ENCODE measurements at regions not wholly inside any gene's neighbourhood (a gene's known extent, or its start where the extent isn't known, plus 50 kb on each side); places are given as distances from the start of the nearest gene placed in this dataset.

- DNase-seq, result no peak
Measured at GRCh38 chr2:57867730-57868129, 178.9 kb upstream of the VRK2 start.

GRCh38 chr2:57868619-57869139 lies 177.9 kb upstream of the VRK2 start:
- DNase-seq, result no peak

DNA sequence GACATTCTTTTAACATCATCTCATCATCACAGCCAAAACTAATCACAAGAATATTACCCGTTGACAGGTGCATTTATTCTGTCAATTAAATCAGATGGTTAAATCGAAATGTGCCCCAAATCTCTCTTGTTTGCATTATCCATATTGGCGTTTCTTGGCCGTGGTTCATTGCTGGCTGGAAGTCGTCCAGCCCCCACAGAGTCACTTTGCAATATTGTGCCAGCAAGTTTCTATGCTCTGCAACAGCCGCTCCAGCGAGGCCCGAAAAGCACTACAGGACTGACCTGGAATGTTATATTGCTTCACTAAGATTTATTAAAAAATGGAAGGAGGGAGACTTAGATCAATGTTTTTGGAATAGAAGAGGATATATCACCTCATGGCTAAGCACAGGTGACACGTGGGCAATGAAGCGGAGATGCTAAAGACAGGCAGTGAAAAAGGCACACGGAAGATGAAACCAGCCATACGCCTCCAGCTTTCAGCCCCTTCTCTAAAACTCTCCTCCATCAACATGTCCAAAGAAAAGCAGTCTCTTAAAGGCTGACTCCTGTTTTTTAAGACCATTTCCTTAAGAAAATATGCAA lies 176.8 kb upstream of the VRK2 start:
- no peak for DNase-seq

DNA sequence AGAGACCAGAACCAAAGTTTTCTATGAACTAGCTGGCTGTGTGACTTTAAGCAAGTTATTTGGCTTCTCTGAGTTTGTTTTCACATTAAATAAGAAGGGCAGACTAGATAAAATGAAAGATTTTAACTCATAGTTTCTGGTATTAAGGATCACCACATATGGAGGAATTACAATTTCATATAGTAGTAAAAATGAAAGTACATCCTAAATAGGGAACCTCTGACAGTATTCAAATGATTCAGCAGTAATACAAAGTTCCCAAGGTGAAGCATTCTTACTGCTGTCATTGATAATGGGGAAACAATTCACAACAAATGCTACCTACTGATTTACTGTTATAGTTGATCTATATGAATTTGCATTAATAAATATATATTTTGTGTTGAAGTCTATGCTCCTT lies 170.3 kb upstream of the VRK2 start:
- DNase-seq, result no peak

- DNase-seq, result no peak
Measured at GRCh38 chr2:57877811-57878170, 168.8 kb upstream of the VRK2 start.

DNA sequence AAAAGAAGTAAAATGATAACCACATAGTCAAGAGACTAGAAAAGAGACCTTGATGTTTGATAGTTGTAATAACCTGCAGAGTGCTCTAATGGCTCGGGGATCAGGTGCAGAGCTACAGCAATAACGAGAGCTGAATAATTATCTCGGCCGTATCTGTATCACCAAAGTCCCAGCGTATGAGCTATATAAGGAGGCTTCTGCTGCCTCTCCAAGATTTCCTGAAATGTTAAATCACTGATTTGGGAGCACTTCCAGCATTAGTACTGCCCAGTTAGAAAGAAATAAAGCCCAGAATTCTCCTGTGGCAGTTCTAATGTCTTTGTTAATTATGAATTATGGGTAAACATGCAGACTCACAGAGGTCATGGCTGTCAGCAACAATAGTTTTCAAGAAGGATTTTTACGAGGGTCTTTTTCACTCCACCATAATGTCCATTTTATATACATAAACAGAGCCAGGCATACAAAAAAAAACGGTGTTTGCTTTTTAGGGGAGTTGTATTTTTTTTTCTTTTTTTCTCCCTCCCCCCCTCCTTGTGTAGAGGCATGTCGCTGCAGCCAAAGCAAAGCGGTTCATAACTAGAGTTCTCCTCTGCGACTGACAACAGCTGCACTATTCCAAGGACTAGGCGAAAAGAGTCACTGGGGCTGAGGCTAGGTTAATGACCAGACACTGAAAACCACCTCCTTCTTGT lies 168.3 kb upstream of the VRK2 start:
- no peak for DNase-seq

DNA sequence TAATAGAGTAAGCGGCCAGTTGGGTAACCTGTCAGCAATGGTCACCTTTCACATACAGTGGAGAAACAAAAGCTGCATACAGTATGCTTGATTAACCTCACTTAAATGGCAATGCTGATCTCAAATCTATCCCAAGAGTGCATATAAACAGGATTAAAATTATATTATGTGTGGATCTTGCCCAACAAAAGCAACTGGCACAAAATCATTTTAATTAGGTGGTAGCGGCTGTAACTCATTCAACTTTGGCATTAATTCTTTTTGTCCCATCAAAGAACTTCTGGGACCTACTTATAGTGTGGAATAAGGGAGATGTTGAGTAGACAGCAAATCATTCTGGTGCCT lies 167.8 kb upstream of the VRK2 start:
- no peak for DNase-seq

- no peak for DNase-seq
Measured at GRCh38 chr2:57880446-57880845, 166.2 kb upstream of the VRK2 start.

DNA sequence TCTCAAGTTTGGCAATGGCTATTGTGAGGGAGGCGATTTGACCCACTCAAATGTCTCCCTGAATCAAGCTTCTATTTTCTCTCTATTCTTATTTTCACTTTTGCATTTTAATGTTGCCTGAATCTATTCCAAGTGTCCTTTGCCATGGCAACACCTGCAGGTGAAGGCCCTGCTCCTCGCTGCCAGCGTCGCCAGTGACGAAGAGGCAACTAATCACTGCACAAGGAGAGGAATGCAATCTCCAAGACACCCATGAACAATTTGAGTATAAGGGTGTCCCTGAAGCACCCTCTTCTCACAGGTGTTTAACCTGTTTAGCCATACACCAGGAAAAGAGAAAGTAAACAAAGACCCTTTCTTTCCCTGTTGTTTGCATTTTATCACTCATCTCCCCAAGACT lies 165.6 kb upstream of the VRK2 start:
- DNase-seq, result no peak

GRCh38 chr2:57881998-57882888 lies 164.4 kb upstream of the VRK2 start:
- DNase-seq, result no peak

DNA sequence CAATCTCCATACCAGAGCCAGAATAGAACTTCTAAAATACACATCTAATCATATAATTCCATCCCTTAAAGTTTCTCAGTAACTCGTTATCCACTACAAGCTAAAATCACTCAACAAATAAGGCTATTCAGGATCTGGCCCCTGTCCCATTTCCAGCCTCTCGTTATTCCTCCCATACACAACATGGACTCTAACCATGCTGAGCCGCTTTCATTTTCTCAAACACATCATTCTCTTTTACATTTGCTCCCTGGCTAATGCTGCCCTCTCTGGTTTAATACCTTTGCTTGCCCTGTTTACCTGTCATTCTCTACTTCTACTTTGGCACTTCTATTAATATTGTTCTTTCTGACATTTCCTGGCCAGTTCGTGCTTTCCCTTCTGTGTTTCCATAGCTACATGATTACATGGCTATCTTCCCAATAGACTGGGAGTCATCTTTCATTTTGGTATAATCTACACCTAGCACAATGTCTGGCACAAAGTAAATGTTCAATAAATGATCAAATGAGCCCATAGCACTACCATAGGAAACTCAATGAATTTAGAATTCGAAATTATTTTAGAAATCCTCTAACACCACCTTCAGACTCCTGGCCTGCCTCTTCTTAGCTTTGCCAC lies 163.6 kb upstream of the VRK2 start:
- DNase-seq, result no peak

- no peak for DNase-seq
Measured at GRCh38 chr2:57884281-57884680, 162.3 kb upstream of the VRK2 start.

- no peak for DNase-seq
Measured at GRCh38 chr2:57885742-57886141, 160.9 kb upstream of the VRK2 start.

DNA sequence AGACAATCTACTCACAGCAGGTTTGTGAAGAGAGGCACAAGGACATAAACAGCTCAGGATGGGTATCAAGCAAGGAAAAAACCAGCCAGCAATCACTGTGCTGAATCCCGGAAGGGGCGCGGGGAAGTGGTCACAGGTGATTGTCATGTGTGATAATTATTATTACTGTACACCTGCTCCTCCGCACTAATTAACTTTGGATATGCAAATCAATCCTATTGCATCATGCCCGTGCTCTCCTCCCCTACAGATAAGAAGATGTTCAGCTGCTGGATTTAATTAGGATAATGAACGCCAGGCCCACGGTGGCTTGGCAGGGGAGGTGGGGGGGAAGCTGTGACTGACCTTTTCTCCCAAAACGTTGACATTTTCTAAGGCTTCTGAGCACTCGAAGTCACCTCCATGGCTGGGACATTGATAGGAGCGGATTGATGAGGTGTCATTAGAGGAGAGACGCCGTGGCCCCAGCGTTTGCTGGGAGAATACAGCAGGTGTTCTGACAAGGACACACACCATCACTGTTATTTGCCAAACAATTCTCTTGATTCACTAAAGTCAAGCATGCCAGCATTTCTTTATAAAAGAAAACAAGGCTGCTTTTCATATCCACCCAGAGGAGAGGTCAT lies 160.3 kb upstream of the VRK2 start:
- no peak for DNase-seq

- DNase-seq, result no peak
Measured at GRCh38 chr2:57888463-57888862, 158.1 kb upstream of the VRK2 start.

DNA sequence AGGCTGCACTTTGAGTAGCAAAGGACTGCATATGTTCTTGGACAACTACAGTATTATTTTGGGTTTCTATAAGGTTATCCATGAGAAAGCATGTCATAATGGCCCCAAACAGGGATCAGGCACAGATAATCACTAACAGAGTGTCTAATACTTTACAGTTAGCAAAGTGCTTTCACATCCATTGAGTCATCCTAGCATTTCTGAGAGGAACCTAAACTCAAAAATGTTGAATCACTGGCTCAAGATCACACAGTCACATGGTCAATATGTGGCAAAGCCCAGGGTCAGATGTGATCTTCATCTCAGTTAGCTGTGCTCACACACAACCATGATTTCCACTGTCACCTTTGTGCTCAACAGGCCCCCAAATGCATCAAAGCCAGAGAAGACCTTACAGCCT lies 156.1 kb upstream of the VRK2 start:
- no peak for DNase-seq

GRCh38 chr2:57891086-57891712 lies 155.4 kb upstream of the VRK2 start:
- DNase-seq, result no peak

DNA sequence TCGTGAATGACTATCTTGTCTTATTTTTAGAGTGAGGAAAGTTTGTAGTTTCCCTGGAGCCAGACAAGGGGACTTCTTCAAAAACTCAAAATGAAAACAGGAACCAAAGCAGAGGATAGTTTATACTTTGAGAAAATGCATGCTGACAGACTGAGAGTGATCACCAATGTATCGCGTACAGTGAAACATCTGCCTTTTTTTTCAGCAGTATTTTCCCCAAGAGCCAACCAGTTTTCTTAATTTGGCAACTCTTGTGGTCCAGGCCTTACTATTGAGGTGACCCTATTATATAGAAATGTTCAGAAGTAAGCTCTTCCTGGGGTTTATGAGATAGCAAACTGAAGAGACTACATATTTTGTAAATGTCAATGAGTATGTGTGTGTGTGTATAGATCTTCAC lies 153.7 kb upstream of the VRK2 start:
- DNase-seq, result no peak

DNA sequence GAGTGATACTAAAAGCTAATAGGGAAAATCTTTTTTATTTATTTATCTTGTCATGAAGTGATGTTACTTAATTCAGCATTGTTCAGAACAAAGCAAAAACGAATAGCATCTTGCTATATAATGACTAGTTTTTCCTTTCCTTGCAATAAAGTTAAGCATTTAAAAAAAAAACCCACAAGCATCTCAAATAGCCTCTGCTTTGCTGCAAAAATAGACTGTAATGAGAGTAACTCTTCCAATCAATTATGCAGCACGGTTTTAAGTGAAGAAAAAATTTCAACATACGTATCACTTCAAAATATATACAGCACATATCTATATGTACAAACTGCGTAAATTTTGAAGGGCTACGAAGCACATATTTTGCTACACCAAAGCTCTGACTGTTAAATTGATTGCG lies 153.3 kb upstream of the VRK2 start:
- no peak for DNase-seq

GRCh38 chr2:57893786-57894185 lies 152.8 kb upstream of the VRK2 start:
- DNase-seq, result no peak

DNA sequence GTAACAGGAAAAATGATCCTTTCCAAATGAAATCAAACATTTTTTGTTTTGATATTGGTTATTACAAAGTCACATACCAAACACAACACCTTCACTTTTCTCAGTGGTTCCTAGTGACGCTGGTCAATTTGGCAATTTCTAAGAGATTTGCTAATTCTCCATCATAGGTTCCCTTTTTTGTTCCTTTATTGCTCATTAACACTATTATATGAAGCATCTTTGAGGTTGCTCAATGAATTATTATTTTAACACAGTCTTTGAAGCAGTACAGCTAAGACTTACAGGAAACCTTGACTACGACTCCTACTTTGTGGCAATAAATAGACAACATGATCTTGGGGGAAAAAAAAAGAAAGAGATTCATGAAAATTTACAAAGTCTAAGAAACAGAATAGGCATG lies 152.2 kb upstream of the VRK2 start:
- DNase-seq, result no peak

DNA sequence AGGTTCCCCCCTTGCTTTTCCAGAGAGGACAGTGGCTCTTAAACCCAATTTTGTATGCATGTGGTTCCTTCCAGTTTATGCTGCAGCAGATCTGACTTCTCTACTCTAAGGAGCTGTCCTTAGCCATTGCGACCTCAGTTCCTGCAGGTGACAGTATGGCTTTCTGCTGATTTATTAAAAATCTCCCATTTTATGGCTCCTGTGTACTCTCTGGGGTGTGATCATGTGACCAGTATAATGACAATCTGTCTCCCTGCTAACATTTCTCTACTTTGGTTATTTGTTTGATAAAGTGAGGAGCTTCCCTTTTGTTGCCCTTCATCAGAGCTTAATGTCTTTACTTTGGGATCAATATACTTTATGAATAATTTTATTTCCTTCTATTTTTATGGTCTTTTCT lies 148.7 kb upstream of the VRK2 start:
- no peak for DNase-seq

DNA sequence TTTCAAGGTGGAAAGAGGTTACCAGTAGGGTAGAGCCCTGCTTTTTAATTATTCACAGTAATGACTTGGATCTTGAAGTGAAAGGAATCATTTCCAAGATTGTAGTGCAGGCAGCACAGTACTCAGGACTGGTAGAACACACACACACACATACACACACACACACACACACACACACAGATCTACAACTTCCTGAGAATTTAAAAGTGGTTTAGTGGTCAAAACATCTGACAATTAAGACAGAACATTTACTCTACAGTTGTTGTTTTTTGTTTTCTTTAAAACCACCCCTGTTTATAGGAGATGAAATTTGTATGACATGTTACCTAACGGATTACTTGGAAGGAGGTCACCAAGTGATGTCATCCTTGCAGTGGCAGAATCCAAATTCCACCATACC lies 146.7 kb upstream of the VRK2 start:
- DNase-seq, result no peak

Data from 8988T (cell line).